Gastrocnemius medialis (tissue), 4 donors: ENCODE measurements at regions not wholly inside any gene's neighbourhood (a gene's known extent, or its start where the extent isn't known, plus 50 kb on each side); places are given as distances from the start of the nearest gene placed in this dataset.

ENCODE experiments used
- ATAC-seq, 2 donors: fragments of 150-250 bp; one replicate each; pipeline ENCODE4 v1.9.1; 2016
- DNase-seq, 2 donors: peaks; one replicate each; pipeline ENCODE4 v3.0.0-alpha.2; 2019
- H3K27ac ChIP-seq, 4 donors: fragments of 200-600 bp; sonication (generic); 1 replicate in 1 of 4; 2 replicates in 3 of 4; pipeline ENCODE4 v1.5.1; 2016 to 2018; ENCODE audit warnings: mild to moderate bottlenecking in 2 of 4, moderate library complexity in 1 of 4
- H3K27me3 ChIP-seq, 3 donors: fragments of 200-600 bp; sonication (generic) in 2 of 3; 1 replicate in 1 of 3; 2 replicates in 2 of 3; pipeline versions ENCODE4 v1.5.1 to v1.6.0; 2016 to 2019; ENCODE audit warnings: mild to moderate bottlenecking in 1 of 3, moderate library complexity in 1 of 3
- H3K36me3 ChIP-seq, 2 donors: fragments of 200-600 bp; sonication (generic) in 1 of 2; one replicate each; pipeline ENCODE4 v1.5.1; 2017 to 2018
- H3K4me1 ChIP-seq, 2 donors: fragments of 200-600 bp; sonication (generic) in 1 of 2; one replicate each; pipeline ENCODE4 v1.5.1; 2016 to 2017; ENCODE audit warnings: mild to moderate bottlenecking in 2 of 2
- H3K4me3 ChIP-seq, 4 donors: fragments of 200-600 bp; sonication (generic) in 3 of 4; 1 replicate in 1 of 4; 2 replicates in 3 of 4; pipeline ENCODE4 v1.5.1; 2016 to 2019; ENCODE audit warnings: mild to moderate bottlenecking in 2 of 4
- H3K9me3 ChIP-seq, 3 donors: fragments of 200-600 bp; sonication (generic) in 2 of 3; 1 replicate in 1 of 3; 2 replicates in 2 of 3; pipeline ENCODE4 v1.5.1; 2016 to 2019
- POLR2A ChIP-seq, 2 donors: fragments of 450-650 bp; IDR thresholded peaks; one replicate each; pipeline ENCODE4 v1.6.1; 2017; ENCODE audit warnings: antibody characterized with exemption in 2 of 2, mild to moderate bottlenecking in 2 of 2, moderate library complexity in 2 of 2
- in situ Hi-C, 4 donors: fragments of 200-750 bp; cut with MboI; loops; one replicate each; pipeline versions ENCODE4 v1.15.0 to v1.8.0; 2017; ENCODE audit warnings: low sequenced_read_pairs in 4 of 4
- intact Hi-C: fragments of 100-400 bp; cut with DNase I; formaldehyde crosslinking; loops from one replicate; pipeline ENCODE4 v1.15.1; 2023; ENCODE audit warnings: low total_unique reads
- TF ChIP-seq, protein P1 (sequence below), 5 experiments: fragments of 450-650 bp in 3 of 5; fragments of 200-600 bp in 2 of 5; sonication (generic) in 2 of 5; IDR thresholded peaks in 4 of 5; conservative IDR thresholded peaks in 1 of 5; 1 replicate in 4 of 5; 2 replicates in 1 of 5; pipeline ENCODE4 v1.5.1; 2016 to 2019; ENCODE audit warnings: antibody characterized with exemption in 5 of 5, mild to moderate bottlenecking in 3 of 5, moderate library complexity in 3 of 5

- Histone ChIP-seq H3K27me3 (no peaks in the 10 kb centered on the region), H3K4me1 (peaks cover 15 to 19% of the 10 kb centered on the region in 2 donors), H3K36me3 (no peaks in the 10 kb centered on the region), H3K27ac (no peak overlapping the region), H3K9me3 (no peaks in the 10 kb centered on the region), H3K4me3 (no peak overlapping the region)
- DNase-seq (no peak), ATAC-seq (no peak)
- intact Hi-C loops (no loop called here), in situ Hi-C loops (no loop called here)
- TF ChIP-seq, protein P1, sequence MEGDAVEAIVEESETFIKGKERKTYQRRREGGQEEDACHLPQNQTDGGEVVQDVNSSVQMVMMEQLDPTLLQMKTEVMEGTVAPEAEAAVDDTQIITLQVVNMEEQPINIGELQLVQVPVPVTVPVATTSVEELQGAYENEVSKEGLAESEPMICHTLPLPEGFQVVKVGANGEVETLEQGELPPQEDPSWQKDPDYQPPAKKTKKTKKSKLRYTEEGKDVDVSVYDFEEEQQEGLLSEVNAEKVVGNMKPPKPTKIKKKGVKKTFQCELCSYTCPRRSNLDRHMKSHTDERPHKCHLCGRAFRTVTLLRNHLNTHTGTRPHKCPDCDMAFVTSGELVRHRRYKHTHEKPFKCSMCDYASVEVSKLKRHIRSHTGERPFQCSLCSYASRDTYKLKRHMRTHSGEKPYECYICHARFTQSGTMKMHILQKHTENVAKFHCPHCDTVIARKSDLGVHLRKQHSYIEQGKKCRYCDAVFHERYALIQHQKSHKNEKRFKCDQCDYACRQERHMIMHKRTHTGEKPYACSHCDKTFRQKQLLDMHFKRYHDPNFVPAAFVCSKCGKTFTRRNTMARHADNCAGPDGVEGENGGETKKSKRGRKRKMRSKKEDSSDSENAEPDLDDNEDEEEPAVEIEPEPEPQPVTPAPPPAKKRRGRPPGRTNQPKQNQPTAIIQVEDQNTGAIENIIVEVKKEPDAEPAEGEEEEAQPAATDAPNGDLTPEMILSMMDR (IDR thresholded peaks at IDR 0.05 in 4 of 5, conservative IDR thresholded peaks at IDR 0.05 in 1 of 5) = no peak
- TF ChIP-seq POLR2A (IDR thresholded peaks at IDR 0.05) = no peak
These were observed 206.2 kb downstream of the VAPA start for GRCh38 chr18:10119991-10120390.

GRCh38 chr18:10120622-10121021 lies 206.8 kb downstream of the VAPA start:
- ATAC-seq (no peak), DNase-seq (no peak)
- Histone ChIP-seq H3K9me3 (no peaks in the 10 kb centered on the region), H3K4me1 (peaks cover 15 to 19% of the 10 kb centered on the region in 2 donors), H3K4me3 (no peak overlapping the region), H3K27ac (no peak overlapping the region), H3K36me3 (no peaks in the 10 kb centered on the region), H3K27me3 (no peaks in the 10 kb centered on the region)
- TF ChIP-seq, protein P1 (IDR thresholded peaks at IDR 0.05 in 4 of 5, conservative IDR thresholded peaks at IDR 0.05 in 1 of 5) = no peak
- TF ChIP-seq POLR2A (IDR thresholded peaks at IDR 0.05) = no peak
- in situ Hi-C loops = no loop called here
- intact Hi-C loops = no loop called here

DNA sequence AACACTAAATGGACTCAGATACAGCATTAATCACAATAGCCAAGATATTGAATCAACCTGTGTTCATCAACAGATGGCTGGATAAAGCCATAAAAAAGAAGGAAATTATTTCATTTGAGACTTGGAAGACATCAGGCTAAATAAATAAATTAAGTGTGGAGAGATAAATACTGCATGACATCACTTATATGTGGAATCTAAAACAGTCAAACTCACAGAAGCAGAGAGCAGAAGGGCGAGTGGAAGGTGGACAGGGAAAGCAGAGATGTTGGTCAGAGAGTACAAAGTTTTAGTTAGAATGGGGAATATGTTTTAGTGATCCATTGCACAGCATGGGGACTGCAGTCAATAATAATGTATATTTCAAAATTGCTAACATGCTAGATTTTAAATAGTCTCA lies 207.2 kb downstream of the VAPA start:
- TF ChIP-seq POLR2A (IDR thresholded peaks at IDR 0.05) = no peak
- TF ChIP-seq, protein P1 (IDR thresholded peaks at IDR 0.05 in 4 of 5, conservative IDR thresholded peaks at IDR 0.05 in 1 of 5) = no peak
- ATAC-seq (no peak), DNase-seq (no peak)
- Histone ChIP-seq H3K27me3 (no peaks in the 10 kb centered on the region), H3K4me3 (no peak overlapping the region), H3K4me1 (peaks cover 15 to 19% of the 10 kb centered on the region in 2 donors), H3K9me3 (no peaks in the 10 kb centered on the region), H3K36me3 (no peaks in the 10 kb centered on the region), H3K27ac (no peak overlapping the region)
- intact Hi-C loops (no loop called here), in situ Hi-C loops (no loop called here)

- DNase-seq (peak in 1 of 2 donors; percentile 44), ATAC-seq (peak; percentile 85 to 94)
- intact Hi-C loops = no loop called here
- no peak for TF ChIP-seq POLR2A (IDR thresholded peaks at IDR 0.05)
- TF ChIP-seq, protein P1 (IDR thresholded peaks at IDR 0.05 in 4 of 5, conservative IDR thresholded peaks at IDR 0.05 in 1 of 5) = no peak
- H3K9me3 ChIP-seq = no peaks in the 10 kb centered on the region
- H3K4me1 ChIP-seq = peaks cover 15 to 19% of the 10 kb centered on the region in 2 donors
- in situ Hi-C loops = no loop called here
- no peaks in the 10 kb centered on the region for H3K36me3 ChIP-seq
- H3K27ac ChIP-seq = peak overlapping the region in 3 of 4 donors; percentile 59 to 71 (median 60)
- no peaks in the 10 kb centered on the region for H3K27me3 ChIP-seq
- no peak overlapping the region for H3K4me3 ChIP-seq
These were observed 208.1 kb downstream of the VAPA start for GRCh38 chr18:10121786-10122515.
